ENCODE measurements at regions not wholly inside any gene's neighbourhood (a gene's known extent, or its start where the extent isn't known, plus 50 kb on each side); places are given as distances from the start of the nearest gene placed in this dataset.

DNA sequence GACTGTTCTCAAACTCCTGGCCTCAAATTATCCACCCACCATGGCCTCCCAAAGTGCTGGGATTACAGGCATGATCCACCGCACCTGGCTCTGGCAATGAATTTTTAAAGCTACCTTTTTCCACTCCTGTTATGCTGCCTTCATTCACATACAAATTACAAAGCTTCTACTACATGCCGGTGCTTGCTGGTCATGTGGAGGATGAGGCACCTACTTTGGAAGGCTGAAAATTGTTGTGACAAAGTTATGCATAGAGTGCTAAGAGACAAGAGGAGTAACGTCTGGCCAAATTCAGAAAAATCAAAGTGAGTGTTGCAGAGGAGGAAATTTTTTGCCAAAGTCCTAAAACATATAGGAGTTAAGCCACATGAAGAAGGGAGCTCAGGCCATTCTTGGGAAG lies 191.7 kb upstream of the PPFIA2 start:
- no peak for DNase-seq

DNA sequence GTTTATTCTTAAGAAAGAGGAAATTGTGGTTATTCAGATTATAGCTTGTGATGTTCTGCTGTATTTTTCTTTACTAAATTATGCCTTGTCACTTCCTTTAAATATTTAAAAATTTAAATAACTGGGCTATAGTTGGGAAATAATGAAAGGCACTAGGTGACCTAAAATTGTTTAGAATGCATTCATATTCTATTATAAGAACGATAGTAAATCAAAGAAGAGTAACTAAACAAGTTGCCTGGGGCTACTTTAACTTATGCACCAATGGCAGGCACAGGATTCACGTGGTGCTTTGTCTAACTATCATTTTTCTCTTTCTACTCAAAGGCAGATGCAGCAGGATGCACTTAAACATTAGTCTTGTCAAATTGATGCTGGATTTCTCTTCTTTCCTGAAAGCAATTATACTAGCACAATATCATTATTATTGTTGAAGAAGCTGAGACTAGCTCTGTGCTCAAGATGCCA lies 190.7 kb upstream of the PPFIA2 start:
- DNase-seq = peak; percentile 64 to 80

DNA sequence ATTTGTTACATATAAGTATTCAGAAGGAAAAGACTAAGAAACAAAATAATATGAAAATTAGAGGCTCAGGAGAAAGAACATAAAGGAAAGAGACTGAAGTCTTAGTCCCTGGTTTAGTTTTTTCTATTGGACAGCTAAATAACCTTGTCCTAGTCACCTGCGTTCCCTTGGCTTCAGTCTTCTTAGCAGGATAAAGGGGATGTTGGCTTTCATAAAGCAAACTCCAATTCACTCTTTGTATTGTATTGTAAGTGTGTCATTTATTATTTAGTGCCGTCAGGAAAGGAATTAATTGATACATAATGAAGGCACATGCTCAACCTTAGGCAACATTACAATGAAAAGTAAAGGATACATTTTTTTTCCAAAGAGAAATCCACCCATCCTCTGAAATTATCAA lies 190.3 kb upstream of the PPFIA2 start:
- no peak for DNase-seq

DNA sequence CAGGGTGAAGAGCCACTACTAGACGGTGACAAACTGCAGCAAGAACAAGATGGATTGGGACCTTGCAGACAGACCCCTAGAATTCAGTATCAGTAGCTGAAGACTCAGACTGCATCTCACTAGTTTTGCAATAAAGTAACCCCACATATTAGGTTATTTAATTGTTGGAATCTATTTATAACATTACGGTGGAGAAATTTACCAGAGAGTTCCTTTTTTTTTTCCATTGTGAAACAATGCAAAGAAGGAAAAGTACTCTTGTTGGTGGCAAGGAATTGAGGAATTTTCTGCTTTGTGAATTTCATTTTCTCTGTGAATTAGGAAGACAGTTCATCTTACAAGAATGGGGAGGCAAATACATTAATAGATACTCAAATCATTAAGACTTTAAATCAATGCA lies 185.7 kb upstream of the PPFIA2 start:
- peak; percentile 43 to 63 for DNase-seq

DNA sequence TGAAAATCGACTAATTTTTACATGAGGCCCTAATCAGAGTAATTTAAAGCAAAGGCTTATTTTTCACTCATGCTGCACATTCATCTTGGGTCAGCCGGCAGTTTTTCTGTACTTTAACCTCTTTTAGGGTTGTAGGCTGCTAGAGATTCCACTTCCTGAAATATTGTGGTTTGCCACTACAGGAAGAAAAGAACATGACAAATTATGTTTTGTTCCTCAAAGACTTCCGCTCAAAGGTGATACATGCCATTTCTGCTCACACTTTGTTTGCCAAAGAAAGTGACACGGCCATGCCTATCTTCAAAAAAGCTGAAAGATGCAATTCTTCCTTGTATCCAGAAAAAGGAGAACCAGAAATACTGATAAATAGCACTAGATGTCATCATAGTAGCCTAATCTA lies 183.4 kb upstream of the PPFIA2 start:
- peak; percentile 53 to 59 for DNase-seq

DNA sequence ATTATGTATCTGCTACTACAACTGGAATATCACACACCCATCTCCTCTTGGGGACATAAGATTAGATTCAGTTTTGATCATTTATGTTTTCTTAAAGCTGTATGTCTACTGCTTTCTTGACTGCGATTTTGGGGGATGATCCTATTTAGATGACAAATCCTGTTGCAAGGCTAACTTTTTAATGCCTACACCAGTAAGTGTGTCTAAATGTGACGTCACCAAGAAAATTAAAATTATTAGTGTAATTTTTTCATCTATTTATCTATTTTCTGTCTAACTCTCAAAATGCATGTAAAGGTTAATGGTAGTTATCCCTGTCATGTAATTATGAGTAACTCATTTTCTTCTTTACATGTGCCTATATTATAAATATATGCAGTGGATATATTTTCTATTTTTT lies 170.9 kb upstream of the PPFIA2 start:
- no peak for DNase-seq

DNA sequence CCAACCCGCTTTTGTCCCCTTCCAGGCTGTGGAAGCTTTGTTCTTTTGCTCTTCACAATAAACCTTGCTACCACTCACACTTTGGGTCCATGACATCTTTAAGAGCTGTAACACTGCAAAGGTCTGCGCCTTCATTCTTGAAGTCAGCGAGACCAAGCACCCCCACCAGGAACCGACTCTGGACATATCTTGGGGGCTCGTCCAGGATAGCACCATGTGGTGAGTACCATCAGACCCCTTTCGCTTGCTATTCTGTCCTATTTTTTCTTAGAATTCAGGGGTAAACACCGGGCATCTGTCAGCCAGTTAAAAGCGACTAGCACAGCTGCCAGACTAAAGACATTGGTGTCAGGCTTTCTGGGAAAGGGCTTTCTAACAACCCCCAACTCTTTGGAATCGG lies 137.6 kb upstream of the PPFIA2 start:
- DNase-seq = no peak

DNA sequence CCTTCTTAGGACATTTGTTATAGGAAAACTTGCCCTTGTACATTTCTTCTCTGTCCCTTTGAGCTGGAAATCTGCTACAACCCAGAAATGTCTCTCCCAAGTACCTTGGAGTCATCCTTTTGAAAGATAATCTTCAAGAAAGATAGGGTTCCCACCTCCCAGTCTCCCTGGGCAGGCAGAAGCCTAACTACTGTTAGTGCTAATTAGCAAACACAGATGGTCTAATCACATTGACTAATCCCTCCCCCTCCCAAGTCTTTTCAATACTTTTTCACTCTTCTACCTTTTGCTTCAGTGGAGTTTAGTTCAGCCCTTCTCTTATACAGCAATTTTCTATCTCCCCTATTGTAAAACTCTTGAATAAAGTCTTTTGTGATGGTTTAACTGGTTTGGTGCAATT lies 129.8 kb upstream of the PPFIA2 start:
- DNase-seq = no peak

DNA sequence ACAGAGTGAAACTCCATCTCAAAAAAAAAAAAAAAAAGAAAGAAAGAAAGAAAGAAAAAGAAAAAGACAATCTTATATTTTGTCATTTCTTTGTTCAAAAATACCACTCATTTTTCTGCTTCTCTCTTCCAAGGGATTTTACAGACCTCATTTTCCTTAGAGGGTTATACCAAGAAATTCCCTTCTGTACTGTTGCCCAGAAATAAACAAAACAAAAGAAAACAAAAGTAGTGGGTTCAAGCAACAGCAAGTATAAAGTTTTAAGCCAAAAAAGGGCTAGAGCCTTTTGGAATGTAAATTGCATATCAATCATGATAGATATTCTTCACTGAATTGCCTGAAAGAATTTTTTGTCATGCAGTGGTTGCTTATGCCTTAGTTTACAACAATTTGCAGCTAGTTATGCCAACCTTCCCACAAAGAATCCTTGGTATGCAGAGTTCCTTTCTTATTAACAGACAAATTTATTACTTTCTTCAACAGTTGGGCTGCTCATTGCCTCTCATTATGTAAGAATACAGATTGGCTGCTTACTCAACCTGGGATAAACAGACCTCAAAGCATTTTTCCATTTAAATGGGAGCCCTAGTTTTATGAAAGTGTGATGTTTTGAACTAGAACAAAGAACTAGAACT lies 129.1 kb upstream of the PPFIA2 start:
- no peak for DNase-seq

DNA sequence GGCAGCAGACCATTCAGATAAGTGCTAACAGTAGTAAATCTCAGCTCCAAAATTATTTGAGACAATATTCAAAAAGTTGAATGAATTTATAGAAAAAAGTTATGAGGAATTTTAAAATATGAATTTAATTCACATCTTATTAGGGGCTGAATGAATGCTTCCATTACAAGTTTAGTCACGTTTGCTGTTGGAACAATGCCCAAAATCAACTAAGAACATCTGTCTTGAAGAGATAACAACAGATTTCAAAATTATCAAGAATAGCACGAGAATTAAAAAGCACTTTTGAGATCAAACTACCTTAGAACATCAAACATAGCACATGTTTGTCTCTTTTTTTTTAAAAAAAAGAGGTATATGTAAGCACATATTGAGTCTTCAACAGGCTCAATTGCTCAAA lies 115.4 kb upstream of the PPFIA2 start:
- no peak for DNase-seq

DNA sequence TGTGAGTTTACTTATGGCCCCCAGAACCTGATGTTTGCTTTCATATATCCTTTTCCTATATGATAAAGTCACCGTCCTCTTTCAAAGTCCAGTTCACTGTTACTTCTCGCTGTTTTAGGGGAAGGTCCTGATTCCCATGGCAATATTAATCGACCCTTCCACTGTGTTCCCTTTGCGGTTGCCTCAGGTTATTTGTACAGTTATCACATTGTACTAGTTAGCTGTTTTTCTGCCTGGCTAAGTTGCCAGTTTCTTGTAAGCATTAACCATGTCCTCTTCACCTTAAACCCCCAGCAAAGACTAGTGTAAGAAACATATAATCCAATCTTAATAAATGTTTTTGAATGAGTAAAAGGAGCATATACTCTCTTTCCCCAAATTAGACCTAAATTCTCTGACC lies 115.0 kb upstream of the PPFIA2 start:
- DNase-seq = no peak

DNA sequence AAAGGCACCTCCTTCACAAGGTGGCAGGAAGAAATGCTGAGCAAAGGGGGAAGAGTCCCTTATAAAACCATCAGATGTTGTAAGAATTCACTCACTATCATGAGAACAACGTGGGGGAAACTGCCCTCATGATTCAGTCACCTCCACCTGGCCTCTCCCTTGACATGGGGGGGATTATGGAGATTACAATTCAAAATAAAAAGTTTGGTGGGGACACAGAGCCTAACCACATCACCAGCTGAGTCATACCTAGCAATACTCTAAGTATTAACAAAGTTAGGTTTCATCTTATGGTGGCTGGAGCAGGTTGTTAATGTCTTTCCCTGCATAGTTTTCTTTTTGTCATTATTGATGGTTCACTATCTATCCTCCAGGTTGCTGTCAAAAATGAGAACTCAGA lies 113.2 kb upstream of the PPFIA2 start:
- no peak for DNase-seq

DNA sequence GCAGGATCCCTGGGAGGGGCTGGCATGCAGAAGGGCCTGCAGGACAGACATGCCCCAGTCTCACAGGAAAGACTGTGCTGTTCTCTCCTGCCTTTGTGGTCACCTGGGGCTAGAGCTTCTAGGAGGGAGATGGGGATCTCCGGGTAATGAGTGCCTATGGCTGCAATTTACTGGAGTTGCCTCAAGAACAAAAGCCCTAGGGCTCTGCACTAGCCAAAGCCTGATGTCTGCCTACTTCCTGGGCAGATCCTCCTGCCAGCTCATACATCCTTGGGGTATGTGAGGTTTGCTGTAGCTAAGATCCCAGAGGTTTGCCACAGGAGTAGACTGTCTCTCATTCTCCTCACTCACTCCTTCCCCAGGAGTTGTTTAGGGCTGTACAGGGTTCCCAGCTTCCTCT lies 106.9 kb upstream of the PPFIA2 start:
- no peak for DNase-seq

DNA sequence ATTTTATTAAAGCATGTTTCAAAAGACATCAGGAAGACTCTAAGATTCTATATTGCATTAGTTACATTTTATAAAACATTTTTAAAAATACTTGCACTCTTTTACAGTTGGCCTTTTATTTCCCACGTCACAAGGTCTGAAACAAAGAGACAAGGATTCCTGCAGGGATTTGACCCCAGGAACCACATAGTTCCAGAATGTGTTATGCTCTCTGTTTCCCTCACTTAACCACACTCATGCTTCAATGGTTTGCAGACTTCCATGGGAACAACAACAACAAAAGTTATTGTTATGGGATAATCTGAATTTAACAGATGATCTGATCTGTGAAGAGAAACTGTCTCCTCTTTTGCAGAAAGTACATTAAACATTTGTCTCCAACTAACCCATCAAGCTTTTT lies 104.3 kb upstream of the PPFIA2 start:
- DNase-seq = no peak

DNA sequence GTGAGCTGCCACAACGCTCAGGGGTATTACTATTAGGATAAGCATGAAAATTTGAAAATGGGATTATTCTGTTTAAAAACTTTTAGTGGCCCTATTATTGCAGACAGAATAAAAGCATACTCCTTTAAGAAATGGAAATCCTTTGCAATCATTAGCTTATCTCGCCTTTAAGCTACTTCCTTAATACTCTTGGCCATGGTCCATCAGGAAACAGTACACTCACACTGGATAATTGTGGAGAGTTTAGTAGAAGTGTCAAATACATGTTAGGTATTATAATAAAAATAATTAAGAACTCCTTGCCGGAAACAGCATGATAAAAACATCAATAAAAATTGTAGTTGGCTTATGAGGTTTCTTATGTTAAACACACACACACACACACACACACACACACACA lies 100.4 kb upstream of the PPFIA2 start:
- no peak for DNase-seq

DNA sequence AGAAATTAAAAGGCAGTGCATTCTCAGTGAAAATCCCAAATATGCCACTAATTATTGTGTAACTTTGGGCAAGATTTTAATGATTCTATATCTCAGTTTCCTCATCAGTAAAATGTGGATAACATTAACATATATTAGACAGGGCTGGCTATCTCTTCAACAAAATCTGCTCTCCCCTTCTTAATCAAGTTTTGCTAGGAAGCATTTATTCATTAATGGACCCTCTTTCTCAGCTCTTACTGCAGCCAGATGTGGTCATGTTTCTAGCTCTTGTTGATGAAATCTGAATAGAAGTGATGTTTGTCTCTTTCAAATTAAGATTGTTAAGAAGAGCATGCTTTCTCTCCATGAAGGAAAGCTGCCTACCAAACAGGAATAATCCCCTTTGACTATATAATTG lies 84.4 kb upstream of the PPFIA2 start:
- DNase-seq = no peak

DNA sequence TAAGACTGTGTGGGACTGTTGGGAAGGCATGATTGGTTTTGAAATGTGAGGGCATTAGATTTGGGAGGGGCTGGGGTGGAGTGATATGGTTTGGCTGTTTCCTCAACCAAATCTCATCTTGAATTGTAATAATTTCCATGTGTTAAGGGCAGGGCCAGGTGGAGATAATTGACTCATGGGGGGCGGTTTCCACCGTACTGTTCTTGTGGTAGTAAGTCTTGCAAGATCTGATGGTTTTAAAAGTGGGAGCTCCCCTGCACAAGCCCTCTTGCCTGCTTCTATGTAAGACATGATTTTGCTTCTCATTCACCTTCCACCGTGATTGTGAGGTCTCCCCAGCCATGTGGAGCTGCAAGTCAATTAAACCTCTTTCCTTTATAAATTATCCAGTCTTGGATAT lies 76.6 kb upstream of the PPFIA2 start:
- no peak for DNase-seq

DNA sequence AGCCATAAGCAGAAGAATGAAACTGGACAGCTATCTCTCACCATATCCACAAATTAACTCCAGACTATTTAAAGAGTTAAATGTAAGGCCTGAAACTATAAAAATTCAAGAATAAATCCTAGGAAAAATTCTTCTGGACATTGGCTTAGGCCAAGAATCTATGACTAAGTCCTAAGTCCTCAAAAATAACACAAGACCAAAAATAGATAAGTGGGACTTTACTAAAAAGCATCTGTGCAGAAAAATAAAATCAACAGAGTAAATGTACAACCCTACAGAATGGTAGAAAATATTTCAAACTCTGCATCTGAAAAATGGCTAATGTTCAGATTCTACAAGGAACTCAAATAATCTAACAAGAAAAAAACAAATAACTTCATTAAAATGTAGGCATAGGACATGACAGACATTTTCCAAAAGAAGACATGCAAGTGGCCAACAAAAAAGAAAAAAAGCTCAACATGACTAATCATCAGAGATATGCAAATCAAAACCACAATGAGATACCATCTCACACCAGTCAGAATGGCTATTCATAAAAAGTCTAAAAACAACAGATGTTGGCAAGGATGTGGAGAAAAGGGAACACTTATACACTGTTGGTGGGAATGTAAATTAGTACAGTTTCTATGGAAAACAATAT lies 61.0 kb upstream of the PPFIA2 start:
- DNase-seq = no peak

DNA sequence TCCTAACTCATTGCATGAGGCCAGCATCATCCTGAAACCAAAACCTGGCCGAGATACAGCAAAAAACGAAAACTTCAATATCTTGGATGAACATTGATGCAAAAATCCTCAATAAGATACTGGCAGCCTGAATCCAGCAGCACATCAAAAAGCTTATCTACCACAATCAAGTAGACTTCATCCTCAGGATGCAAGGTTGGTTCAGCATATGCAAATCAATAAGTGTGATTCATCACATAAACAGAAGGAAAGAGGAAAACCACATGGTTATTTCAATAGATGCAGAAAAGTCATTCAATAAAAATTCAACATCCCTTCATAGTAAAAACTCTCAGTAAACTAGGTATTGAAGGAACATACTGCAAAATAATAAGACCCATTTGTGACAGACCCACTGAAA lies 56.5 kb upstream of the PPFIA2 start:
- DNase-seq = no peak

DNA sequence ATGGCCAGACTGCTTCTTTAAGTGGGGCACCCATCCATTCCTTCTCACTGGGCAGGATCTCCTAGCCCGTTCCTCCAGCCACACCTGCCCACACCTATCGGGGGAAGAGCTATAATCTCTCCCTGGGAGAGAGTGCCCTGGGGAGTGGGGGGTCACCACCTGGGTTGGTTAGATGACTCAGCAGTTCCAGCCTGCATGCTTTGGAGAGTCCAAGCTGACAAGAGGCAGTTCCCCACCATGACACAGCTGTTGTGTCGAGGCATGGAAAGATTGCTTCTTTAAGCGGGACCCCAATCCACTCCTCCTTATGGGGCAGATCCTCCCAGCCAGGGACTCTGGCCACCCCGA lies 52.6 kb upstream of the PPFIA2 start:
- no peak for DNase-seq

DNA sequence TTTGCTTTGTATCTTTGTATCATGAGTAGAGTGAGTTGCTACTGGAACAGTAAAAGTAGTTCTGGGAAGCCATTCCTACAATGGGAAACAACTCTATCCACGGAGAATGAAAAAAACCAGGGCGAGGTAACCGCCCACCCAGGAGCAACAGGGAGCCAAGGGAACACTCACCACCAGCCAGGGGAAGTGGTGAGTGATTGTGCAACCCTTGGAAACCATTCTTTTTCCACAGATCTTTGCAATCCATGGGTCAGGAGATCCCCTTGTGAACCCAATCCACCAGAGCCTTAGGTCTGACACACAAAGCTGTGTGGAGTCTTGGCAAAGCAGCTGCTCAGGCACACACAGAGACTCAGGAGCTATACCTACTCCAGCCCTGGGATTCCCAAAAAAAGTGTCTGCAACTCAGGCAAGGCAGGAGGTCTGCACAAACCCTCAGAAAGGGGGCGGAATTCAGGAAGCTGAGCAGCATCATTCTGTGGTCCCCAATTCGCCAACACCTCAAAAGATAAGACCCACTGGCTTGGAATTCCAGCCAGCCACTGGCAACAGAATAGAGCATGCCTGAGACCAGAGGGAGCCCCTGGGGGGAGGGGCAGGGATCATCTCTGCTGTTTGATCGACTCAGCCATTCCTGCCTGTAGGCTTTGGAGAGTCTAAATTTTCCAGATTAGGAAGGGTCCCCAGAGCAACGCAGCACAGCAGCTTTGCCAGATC lies 52.1 kb upstream of the PPFIA2 start:
- DNase-seq = peak; percentile 51 to 67

DNA sequence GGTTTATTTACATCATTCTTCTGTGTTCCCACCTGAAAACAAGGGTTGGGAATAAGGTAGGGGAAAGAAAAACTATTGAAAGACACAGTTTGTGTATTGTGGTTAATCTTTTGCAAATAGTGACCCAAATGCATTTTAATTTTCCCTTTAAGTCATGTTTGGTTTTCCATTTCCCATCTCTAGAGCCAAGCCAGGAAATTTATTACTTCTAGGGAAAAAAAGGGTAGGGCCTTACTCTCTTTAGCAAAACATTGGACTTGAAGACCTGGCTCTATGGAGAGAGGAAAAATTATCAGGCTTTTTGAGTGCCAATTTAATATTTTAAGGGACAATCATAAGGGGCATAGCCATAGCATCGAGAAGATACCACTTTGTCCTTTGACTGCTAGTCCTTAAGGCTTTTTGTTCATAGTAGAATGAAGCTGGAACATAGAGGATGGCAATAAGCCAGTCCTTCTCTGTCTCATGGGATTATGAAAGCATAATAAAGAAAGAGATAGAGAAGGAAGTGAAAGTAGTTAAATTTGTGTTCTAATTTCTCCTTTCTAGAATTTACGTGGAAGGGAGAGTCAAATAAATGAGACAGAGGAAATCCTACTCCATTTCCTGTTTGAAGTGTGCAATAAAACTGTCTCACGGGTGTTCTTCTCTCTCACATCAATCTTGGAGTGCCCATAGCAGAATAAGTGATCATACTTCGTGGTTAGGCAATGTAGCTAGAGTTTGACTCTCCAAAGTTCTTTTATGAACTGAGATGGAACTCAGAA lies 50.9 kb upstream of the PPFIA2 start:
- peak; percentile 71 to 73 for DNase-seq

DNA sequence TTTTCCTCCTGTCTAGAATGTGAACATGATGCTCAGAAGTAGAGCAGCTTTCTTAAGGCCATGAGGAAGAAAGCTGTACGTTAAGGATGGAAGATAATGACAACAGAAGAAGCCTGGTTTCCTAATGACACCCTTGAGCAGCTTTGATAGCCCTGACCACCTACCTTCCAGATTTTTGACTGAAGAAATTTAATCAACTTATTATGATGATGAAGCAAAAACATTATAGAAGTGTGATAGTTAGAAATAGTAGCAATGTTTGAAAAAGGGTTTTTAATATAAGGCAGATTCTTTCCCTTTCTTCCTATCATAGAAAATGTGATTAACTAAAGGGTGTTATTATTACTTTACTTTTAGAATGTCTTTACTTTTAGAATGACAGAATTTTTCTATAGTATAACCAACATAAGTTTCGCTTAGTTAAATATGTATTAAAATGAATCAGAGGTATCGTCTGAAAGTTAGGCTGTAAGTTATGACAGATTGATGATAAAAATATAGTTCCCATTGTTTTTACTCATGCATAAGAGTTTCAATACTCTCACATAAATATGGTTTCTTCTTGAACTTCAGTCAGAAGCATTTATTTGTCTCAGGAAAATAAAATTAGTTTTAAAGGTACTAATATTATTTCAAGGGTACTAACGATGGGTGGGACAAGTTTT lies 50.1 kb upstream of the PPFIA2 start:
- DNase-seq = no peak

All from inflammatory macrophage treated with lipopolysaccharide for 1 hour (primary cell).